HEK293T (cell line): ENCODE measurements at regions not wholly inside any gene's neighbourhood (a gene's known extent, or its start where the extent isn't known, plus 50 kb on each side); places are given as distances from the start of the nearest gene placed in this dataset.

Experiments
- ARNT ChIP-seq: fragments of 450-650 bp; IDR thresholded peaks from 2 replicates; pipeline ENCODE4 v1.6.1; 2017; ENCODE audit warnings: mild to moderate bottlenecking
- BHLHE40 ChIP-seq: fragments of 450-650 bp; IDR thresholded peaks from 2 replicates; pipeline ENCODE4 v1.6.1; 2016; ENCODE audit warnings: mild to moderate bottlenecking, moderate library complexity, borderline replicate concordance
- ELF4 ChIP-seq: fragments of 450-650 bp; IDR thresholded peaks from 2 replicates; pipeline ENCODE4 v1.6.1; 2017; ENCODE audit warnings: antibody characterized with exemption
- FOXA1 ChIP-seq: fragments of 450-650 bp; IDR thresholded peaks from 2 replicates; pipeline ENCODE4 v1.6.1; 2016; ENCODE audit warnings: mild to moderate bottlenecking
- FOXK2 ChIP-seq: fragments of 450-650 bp; IDR thresholded peaks from 2 replicates; pipeline ENCODE4 v1.6.1; 2016; ENCODE audit warnings: mild to moderate bottlenecking
- FOXM1 ChIP-seq: fragments of 450-650 bp; IDR thresholded peaks from 2 replicates; pipeline ENCODE4 v1.6.1; 2017; ENCODE audit warnings: mild to moderate bottlenecking, borderline replicate concordance
- L3MBTL2 ChIP-seq: fragments of 450-650 bp; conservative IDR thresholded peaks from 2 replicates; pipeline ENCODE4 v1.6.1; 2016; ENCODE audit warnings: mild to moderate bottlenecking
- NFRKB ChIP-seq: fragments of 450-650 bp; IDR thresholded peaks from 2 replicates; pipeline ENCODE4 v1.6.1; 2016; ENCODE audit warnings: mild to moderate bottlenecking, moderate library complexity
- PKNOX1 ChIP-seq: fragments of 450-650 bp; IDR thresholded peaks from 2 replicates; pipeline ENCODE4 v1.6.1; 2016
- SP1 ChIP-seq: fragments of 450-650 bp; IDR thresholded peaks from 2 replicates; pipeline ENCODE4 v1.6.1; 2017
- SUZ12 ChIP-seq: fragments of 450-650 bp; IDR thresholded peaks from 2 replicates; pipeline ENCODE4 v1.6.1; 2016; ENCODE audit warnings: mild to moderate bottlenecking
- TARDBP ChIP-seq: fragments of 450-650 bp; IDR thresholded peaks from 2 replicates; pipeline ENCODE4 v1.6.1; 2016
- ZNF384 ChIP-seq: fragments of 450-650 bp; IDR thresholded peaks from 2 replicates; pipeline ENCODE4 v1.6.1; 2016

- TF ChIP-seq ARNT (no peak), SP1 (no peak), BHLHE40 (no peak), FOXK2 (no peak), FOXM1 (no peak), L3MBTL2 (no peak), FOXA1 (no peak), SUZ12 (no peak), NFRKB (no peak), TARDBP (no peak), ZNF384 (no peak), ELF4 (no peak), PKNOX1 (no peak)
Observed at GRCh38 chr2:179331061-179331460, 66.4 kb upstream of the SESTD1 start.
